GM12872 (cell line): ENCODE measurements at regions not wholly inside any gene's neighbourhood (a gene's known extent, or its start where the extent isn't known, plus 50 kb on each side); places are given as distances from the start of the nearest gene placed in this dataset.

Experiments used
- TF ChIP-seq, protein P1 (sequence below): IDR thresholded peaks from 3 replicates; pipeline ENCODE4 v1.5.1; 2011; ENCODE audit warnings: low read depth, mild to moderate bottlenecking, low read length, moderate library complexity; ENCODE audit not compliant: insufficient read depth

DNA sequence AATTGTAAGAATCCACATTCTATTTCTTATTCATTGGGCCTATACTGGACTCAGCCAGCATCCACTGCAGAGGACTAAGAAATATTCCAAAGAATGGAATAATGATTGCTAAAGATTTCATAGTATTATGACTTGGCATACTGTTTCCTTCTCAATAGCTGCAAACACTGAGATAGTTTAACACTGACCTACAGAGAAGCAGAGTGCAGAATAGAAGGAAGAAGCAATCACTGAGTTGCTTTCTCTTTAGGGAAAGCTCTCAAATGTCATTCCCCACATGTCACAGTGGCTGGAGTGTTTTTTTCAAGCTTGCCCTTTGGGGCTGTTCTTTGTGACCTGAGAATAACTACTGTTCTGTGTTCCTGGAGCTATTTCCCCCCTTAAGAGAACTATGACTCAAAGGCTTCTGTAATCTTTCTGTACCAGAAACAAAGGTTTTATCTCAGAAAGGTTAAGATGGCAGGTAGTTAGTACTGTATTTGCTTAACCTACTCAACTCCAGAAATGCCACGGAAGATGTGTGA is 243.6 kb upstream of the LUZP2 start:
- TF ChIP-seq, protein P1, sequence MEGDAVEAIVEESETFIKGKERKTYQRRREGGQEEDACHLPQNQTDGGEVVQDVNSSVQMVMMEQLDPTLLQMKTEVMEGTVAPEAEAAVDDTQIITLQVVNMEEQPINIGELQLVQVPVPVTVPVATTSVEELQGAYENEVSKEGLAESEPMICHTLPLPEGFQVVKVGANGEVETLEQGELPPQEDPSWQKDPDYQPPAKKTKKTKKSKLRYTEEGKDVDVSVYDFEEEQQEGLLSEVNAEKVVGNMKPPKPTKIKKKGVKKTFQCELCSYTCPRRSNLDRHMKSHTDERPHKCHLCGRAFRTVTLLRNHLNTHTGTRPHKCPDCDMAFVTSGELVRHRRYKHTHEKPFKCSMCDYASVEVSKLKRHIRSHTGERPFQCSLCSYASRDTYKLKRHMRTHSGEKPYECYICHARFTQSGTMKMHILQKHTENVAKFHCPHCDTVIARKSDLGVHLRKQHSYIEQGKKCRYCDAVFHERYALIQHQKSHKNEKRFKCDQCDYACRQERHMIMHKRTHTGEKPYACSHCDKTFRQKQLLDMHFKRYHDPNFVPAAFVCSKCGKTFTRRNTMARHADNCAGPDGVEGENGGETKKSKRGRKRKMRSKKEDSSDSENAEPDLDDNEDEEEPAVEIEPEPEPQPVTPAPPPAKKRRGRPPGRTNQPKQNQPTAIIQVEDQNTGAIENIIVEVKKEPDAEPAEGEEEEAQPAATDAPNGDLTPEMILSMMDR = no peak

DNA sequence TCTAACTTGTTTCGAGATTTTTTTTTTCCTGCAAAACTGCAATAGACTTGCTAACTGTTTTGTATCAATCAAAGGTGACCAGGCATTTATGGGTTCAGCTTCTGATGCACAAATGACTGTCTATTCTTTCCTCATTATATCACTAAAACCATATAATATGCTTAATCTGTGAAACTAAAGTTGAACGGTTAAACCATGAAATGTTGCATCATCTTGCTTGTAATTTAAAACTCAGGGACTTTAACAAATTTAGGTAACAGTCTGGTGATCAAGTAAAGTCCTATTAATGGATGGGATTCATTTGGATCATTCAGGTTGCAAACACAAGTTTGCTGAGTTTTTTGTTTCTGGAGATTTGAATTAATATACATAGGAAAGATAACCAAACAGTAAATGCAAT is 232.0 kb upstream of the LUZP2 start:
- TF ChIP-seq, protein P1 = no peak

DNA sequence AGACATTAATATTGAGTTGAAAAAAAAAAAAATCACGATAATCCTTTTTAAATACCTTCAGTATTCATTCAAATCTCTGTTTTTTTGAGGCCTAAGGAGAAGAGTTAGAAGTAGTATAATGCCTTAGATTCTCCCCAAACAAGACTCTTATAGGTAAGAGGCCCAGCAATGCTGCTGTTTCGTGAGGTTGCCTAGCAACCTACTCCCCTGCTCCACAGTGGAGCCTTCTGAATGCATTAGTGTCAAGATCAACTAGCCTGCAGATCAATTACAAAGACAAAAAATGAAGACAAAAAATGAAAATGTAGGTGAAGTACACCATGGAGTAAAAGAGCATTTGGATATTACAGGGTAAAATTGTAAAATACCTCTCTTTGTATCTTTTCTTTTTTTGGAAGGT is 229.8 kb upstream of the LUZP2 start:
- TF ChIP-seq, protein P1 = no peak

DNA sequence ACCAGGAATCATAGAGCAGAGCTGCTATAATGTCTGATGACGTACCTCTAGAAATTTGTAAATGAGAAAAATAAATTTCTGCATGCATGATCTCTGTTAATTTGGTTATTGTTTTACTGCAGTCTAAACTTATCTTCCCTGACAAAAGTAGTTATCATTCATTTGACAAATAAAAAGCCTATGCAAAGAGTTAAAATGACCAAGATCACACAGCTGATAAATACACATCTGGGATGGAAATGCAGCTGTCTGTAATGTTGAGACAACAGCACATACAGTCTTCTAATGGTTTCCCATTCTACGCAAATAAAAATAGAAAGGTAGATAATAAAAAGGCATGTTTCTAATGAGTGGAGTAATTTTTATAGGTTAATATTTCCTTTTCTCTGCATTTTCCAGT is 225.1 kb upstream of the LUZP2 start:
- TF ChIP-seq, protein P1 = no peak

DNA sequence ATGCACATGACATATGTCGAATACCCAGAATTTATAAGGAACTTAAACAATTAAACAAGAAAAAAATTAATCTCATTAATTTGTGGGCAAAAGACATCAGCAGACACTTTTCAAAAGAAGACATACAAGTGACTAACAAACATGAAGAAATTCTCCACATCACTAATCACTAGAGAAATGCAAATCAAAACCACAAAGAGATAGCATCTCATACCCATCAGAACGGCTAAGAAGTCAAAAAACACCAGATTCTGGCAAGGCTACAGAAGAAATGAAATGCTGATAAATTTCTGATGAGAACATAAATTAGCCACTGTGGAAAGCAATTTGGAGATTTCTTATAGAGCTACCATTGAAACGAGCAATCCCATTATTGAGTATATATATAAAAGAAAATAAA is 210.6 kb upstream of the LUZP2 start:
- TF ChIP-seq, protein P1 = no peak

DNA sequence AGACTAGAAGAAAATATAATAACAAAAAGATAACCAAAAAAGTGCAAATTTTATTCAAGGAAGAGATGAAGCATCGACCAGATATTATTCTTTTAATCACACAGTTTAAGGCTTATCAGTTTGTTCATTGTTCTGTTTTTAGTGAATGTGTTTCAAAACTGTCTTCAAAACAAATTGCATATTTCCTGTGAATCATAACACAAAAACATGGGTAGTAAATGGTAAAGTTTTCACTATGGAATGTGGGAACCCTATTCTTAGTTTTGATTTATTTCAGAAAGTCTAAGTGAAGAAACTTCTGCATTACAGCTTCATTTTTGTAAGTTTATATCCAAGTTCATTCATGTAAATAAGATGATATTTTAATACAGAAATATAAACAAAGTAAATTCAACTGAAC is 207.6 kb upstream of the LUZP2 start:
- TF ChIP-seq, protein P1 = no peak

DNA sequence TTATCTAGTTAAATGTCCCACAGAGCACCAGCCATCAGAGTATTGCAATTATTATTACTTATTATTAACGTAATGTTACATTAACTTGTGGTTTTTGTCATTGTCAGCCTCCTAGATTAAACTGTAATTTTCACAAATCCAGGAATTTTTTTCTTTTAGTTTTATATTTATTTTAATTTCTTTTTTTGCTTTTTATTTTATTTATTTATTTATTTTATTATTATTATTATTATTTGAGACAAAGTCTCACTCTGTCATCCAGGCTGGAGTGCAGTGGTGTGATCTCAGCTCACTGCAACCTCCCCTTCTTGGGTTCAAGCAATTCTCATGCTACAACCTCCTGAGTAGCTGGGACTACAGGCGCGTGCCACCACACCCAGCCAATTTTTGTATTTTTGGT is 202.9 kb upstream of the LUZP2 start:
- TF ChIP-seq, protein P1 = no peak
